ENCODE measurements at regions not wholly inside any gene's neighbourhood (a gene's known extent, or its start where the extent isn't known, plus 50 kb on each side); places are given as distances from the start of the nearest gene placed in this dataset.

GRCh38 chrX:39456894-39457604 lies 640.7 kb downstream of the BCOR start:
- no peak for DNase-seq

DNA sequence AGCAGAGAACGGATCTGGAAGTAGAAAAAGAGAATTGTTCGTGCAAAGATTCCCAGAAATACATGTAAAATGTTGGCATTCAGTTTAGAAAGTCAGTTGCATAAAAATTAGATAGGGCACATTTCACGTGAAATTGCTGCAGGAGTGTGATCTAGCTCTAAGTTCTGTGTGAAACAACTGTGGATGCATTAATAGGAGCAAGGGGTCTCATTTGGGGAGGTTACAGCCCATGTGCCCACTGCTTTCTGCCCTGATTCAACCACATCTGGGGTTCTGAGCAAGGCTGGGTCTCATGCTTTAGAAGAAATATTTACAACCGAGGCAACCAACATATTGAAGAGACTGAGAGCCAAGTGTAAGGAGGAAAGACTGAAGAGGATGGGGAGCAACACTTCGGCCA lies 639.0 kb downstream of the BCOR start:
- DNase-seq = no peak

DNA sequence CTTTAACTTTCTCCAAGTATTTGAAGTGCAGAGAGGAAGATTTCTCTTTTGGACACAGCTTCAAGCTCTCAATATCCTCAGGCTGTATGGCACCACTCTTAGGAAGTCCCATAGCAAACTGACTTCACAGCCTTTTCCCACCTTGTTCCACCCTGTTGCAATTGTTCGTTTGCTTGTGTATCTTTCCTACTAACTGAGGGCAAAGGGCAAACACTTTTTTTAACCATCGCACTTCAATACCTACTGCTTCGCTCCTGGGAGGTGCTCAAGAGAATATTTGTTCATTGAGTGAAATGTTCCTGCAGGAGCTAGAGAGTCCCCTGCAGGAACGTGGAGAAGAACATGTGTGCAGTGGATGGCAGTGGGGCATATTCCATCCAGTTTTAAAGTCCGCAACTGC lies 638.6 kb downstream of the BCOR start:
- no peak for DNase-seq

GRCh38 chrX:39459952-39460351 lies 637.8 kb downstream of the BCOR start:
- DNase-seq = peak; percentile 98

DNA sequence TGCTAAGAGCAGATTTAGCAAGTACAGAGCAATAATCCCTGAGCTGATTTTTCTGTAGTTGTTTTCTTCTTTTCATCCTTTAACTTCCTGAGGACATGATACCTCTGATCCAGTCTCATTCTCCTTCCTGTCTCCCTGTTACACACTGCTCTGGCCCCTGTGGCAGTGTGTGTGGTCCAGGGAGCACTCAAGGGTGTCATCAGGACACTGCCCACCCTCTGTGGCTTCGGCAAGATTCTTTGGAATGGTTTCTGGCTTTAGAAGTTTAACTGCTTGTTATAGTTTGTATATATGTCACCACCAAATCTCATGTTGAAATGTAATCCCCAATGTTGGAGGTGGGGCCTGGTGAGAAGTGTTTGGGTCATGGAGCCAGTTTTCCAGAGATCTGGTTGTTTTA lies 637.3 kb downstream of the BCOR start:
- no peak for DNase-seq

DNA sequence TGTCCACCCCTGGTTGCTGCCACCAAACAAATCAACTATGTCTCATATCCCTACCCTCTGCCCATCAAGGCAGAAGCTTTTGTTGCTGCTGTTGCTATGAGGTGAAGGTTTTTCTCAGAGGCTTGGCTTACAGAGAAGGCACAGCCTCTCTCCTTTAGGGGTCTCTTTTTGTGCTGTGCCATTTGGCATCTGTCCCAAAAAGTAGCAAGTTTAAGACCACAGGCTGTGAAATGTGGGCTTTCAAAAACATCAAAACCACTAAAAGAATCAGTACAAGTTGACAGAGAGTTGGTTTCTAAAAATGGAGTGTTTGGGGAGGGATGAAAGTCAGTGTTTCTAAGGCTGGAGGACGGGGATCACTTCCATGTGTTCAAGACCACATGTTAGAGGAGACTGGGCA lies 634.9 kb downstream of the BCOR start:
- DNase-seq = no peak

DNA sequence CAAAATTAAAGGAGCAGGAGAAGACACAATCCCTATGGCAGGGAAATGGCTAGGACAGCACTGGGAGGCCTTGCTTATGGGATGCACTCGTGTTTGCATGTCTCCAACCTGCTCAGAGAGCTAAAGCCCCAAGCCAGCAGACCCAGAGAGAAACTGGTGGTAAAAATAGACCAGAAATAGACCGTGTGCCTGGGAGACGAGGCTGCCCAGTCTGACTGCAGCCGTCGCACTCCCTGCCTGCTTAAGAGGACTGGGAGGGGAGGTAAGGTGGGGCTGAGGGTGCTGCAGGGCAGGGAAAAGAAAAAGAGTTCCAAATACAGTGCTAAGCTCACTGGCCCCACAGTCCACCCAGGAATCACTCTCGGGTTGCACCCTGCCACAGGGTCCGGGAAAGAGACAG lies 633.5 kb downstream of the BCOR start:
- no peak for DNase-seq

DNA sequence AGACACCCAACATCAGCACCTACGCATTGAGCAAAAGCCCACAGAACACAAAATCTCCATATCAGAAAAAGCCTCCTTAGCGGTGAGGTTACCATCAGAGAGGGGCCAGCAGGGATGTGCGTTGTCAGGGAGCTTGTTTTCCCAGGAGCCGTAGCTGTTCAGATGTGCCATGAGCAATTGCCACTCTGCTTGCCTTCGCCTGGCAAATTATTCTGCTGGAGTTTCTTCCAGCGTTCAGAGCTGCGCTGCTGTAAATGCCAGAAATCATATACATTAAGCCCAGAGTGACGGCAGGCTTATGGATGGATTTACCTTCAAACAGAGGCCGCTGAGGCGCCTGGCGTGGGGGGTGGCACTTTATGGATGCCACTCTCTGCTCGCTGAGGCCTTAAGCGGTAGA lies 632.3 kb downstream of the BCOR start:
- no peak for DNase-seq

DNA sequence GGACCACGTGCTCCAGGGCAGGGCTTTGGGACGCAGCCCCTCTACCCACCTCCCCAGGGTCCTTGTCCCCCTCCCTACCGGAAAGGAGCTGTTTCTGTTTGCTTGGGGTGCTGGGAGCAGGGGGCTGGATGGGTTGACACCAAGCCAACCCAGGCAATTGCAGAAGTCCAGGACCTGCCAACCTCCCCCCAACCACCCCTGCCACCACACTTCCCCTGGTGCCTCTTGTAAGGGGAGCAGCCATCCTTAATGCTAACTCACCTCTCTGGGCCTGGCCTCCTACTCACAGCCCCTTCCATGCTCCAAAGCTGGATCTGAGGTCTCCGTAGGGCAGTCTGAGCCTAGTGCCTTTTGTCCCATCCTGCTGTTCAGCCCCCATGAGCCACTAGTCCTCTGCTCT lies 631.9 kb downstream of the BCOR start:
- DNase-seq = no peak

GRCh38 chrX:39469126-39469525 lies 628.6 kb downstream of the BCOR start:
- DNase-seq = no peak

DNA sequence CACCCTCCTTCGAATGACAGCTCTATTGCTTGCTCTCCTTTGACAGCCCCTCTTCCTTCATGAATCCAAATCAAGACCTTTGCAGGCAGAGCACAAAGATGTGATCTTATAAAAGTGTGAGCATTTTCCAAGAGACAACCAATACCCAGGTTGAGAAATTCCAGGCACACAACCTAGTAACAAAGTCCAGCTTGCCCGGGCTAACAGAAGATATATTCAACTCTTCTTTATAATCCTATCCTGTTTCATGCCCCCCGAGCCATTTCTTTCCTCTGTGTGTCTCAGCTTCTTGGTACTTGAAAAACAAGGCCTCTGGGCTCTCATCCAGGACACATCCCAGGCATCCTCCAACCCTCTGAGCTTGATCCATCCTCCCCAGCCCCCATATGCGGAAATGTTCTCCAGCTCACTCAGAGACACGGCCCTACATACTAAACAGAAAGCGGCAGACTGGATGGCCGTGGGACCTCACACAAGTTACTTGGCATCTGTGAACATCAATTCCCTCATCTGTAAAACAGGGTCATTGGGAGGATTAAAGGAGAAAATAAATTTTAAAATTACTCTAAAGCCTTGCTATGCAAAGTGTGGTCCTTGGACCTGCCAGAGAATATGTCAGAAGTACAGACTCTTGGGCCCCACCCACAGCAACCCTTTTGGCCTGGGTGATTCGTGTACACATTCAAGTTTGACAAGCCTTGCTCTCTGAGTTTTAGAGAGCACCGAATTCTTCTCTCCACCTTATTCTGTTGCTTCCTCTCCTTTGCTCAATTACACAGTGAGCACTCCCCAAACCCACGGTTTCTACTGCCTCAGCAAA lies 627.0 kb downstream of the BCOR start:
- peak; percentile 76 for DNase-seq

- DNase-seq = no peak
Measured at GRCh38 chrX:39472161-39472560, 625.6 kb downstream of the BCOR start.

- no peak for DNase-seq
Measured at GRCh38 chrX:39473812-39474211, 623.9 kb downstream of the BCOR start.

GRCh38 chrX:39475372-39475771 lies 622.4 kb downstream of the BCOR start:
- no peak for DNase-seq

DNA sequence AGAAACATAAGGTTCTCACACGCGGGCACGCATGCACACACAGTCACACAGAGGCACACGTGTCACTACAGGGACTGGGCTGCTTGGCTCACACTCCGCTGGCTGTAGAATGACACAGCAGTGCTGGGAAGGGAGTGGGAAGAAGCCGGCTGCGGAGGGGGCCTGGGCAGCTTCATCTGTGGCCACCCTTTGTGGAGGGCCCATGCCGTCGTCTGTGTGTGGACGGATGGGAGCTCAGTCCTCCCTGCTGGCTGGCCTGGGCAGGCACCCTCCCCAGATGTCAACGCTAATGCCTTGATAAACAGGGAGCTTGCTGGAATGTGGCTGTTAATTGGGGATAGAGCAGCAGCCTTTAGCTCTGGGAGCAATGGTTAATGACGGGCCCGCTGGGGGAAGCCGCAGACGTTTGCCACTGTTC lies 621.1 kb downstream of the BCOR start:
- DNase-seq = no peak

GRCh38 chrX:39477031-39477761 lies 620.6 kb downstream of the BCOR start:
- DNase-seq = no peak

- DNase-seq = peak; percentile 78
Measured at GRCh38 chrX:39477762-39478120, 620.0 kb downstream of the BCOR start.

DNA sequence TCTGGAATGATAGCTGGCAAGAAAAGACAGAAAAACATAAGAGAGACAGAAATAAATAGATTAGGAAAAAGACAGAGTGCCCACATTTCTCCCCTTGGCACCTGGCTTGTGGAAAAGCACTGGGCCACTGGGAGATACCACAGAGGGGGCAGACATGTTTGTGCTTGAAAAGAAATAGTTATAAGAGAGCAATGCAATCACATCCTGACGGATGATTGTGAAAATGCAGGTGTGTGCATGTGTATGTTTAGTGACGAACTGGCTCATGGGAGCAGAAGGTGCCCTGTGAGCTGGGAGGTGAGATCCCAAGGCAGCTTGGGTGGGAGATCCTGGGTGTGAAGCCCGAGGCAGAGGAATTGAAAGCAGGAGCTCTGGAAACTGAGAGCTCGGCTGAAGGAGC lies 617.9 kb downstream of the BCOR start:
- DNase-seq = no peak

DNA sequence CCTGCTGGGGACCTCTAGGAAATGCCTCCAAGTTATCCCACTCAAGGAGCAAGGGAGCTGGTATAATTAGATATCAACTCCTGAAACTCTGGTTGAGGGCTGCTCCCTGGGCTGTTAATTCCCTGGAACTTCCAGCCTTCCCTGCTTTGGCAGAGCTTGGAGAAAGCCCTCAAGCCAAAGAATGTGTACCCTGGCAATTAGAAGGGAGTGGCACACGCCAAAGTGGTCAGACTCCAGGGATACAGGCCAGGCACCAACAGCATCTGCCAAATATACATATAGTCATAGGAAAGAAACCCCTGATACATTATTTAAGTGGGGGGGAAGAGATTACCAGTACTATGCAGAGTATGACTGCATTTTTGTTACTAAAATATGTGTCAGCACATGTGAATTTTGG lies 616.8 kb downstream of the BCOR start:
- peak; percentile 4 for DNase-seq

DNA sequence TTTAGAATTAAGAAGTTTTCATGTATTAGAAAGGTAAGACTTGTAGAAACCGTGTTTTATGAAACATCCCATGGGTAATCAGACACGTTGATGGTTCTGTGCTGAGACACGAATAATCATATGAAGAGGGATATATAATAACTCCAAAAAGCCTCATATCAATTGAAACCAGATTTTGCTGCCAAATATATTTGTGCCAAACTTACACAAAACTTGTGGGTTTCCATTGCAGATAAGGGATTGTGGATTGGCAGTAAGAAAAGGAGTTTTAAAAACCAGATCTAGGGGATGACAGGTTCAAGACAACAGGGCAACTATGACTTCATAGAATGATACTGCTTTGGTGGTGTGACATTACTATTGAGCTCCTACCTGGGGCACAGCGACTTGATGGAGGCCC lies 616.1 kb downstream of the BCOR start:
- DNase-seq = no peak

- peak; percentile 23 for DNase-seq
Measured at GRCh38 chrX:39484159-39485068, 613.3 kb downstream of the BCOR start.

DNA sequence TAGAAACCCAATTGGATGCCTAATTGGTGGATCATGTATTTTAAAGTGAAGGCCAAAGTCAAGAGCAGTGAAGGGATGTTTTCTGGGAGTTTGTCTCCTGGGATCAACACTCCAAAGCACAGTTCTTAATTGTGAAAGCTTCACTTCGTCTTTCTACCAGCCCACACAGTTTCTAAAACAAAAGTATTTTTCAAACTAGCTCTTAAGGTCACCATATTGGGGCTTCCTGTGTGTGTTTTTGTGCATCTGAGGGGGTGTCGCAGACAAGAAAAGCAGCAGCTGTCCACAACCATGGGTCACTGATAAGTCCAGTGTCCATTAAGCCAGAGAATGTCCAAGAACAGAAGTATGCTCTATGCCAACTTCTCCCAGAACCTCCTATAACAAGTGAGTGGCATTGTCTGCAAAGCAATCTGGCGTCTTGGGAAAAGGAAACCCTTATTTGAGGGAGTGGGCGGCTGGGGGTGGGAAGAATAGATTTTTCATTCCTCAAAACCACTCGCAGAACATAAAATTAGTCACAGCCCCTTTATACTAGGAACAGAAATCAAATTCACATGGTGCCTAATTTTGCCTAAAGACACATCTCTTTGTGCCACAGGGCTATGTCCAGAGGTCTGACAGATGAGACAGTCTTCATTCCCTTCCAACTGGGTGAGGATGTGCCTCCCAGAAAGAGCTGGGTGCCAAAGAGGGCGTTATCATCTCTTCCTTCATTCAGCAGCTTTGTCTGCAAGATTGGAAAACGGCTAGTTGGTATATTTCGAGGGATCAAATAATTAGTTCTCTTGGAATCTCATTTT lies 610.4 kb downstream of the BCOR start:
- no peak for DNase-seq

Data from NCI-H1092 treated with DMSO at 0.1 percent for 48 hours (cell line).